ENCODE measurements at regions not wholly inside any gene's neighbourhood (a gene's known extent, or its start where the extent isn't known, plus 50 kb on each side); places are given as distances from the start of the nearest gene placed in this dataset.

GRCh38 chr7:116429986-116430619, 69.4 kb upstream of the CAV2 start:
- in situ Hi-C loops (cut with HindIII; ENCODE audit: low pct_unique_long_range_greater_than_20kb, low sequenced_read_pairs): no loop called here
- DNase-seq (ENCODE audit: low read depth, low spot score): no peak

GRCh38 chr7:116431787-116432526, 67.6 kb upstream of the CAV2 start:
- in situ Hi-C loops (cut with HindIII; ENCODE audit: low pct_unique_long_range_greater_than_20kb, low sequenced_read_pairs): no loop called here
- DNase-seq (ENCODE audit: low read depth, low spot score): no peak

GRCh38 chr7:116432527-116432916, 67.0 kb upstream of the CAV2 start:
- in situ Hi-C loops (cut with HindIII; ENCODE audit: low pct_unique_long_range_greater_than_20kb, low sequenced_read_pairs): no loop called here
- no peak for DNase-seq (ENCODE audit: low read depth, low spot score)

- no peak for DNase-seq (ENCODE audit: low read depth, low spot score)
- in situ Hi-C loops (cut with HindIII; ENCODE audit: low pct_unique_long_range_greater_than_20kb, low sequenced_read_pairs): no loop called here
Observed at GRCh38 chr7:116433246-116433645, 66.3 kb upstream of the CAV2 start.

GRCh38 chr7:116434820-116435341, 64.7 kb upstream of the CAV2 start:
- in situ Hi-C loops (cut with HindIII; ENCODE audit: low pct_unique_long_range_greater_than_20kb, low sequenced_read_pairs): no loop called here
- DNase-seq (ENCODE audit: low read depth, low spot score): no peak

- in situ Hi-C loops (cut with HindIII; ENCODE audit: low pct_unique_long_range_greater_than_20kb, low sequenced_read_pairs): no loop called here
- no peak for DNase-seq (ENCODE audit: low read depth, low spot score)
Observed at GRCh38 chr7:116436305-116436826, 63.2 kb upstream of the CAV2 start.

- peak; percentile 68 for DNase-seq (ENCODE audit: low read depth, low spot score)
- in situ Hi-C loops (cut with HindIII; ENCODE audit: low pct_unique_long_range_greater_than_20kb, low sequenced_read_pairs): no loop called here
Observed at GRCh38 chr7:116438267-116438666, 61.3 kb upstream of the CAV2 start.

- in situ Hi-C loops (cut with HindIII; ENCODE audit: low pct_unique_long_range_greater_than_20kb, low sequenced_read_pairs): no loop called here
- no peak for DNase-seq (ENCODE audit: low read depth, low spot score)
Observed at GRCh38 chr7:116439005-116439404, 60.5 kb upstream of the CAV2 start.

GRCh38 chr7:116439841-116440549, 59.5 kb upstream of the CAV2 start:
- no peak for DNase-seq (ENCODE audit: low read depth, low spot score)
- in situ Hi-C loops (cut with HindIII; ENCODE audit: low pct_unique_long_range_greater_than_20kb, low sequenced_read_pairs): no loop called here

- DNase-seq (ENCODE audit: low read depth, low spot score): no peak
Observed at GRCh38 chr7:116441534-116441933, 58.0 kb upstream of the CAV2 start.

GRCh38 chr7:116443101-116443523, 56.4 kb upstream of the CAV2 start:
- no peak for DNase-seq (ENCODE audit: low read depth, low spot score)
- in situ Hi-C loops (cut with HindIII; ENCODE audit: low pct_unique_long_range_greater_than_20kb, low sequenced_read_pairs): no loop called here

More at GRCh38 chr7:116441534-116441933, 58.0 kb upstream of the CAV2 start:
- in situ Hi-C loops (cut with HindIII; ENCODE audit: low pct_unique_long_range_greater_than_20kb, low sequenced_read_pairs): no loop called here

- no peak for DNase-seq (ENCODE audit: low read depth, low spot score)
- in situ Hi-C loops (cut with HindIII; ENCODE audit: low pct_unique_long_range_greater_than_20kb, low sequenced_read_pairs): no loop called here
Observed at GRCh38 chr7:116443646-116444045, 55.9 kb upstream of the CAV2 start.

GRCh38 chr7:116445447-116446211, 53.9 kb upstream of the CAV2 start:
- in situ Hi-C loops (cut with HindIII; ENCODE audit: low pct_unique_long_range_greater_than_20kb, low sequenced_read_pairs): no loop called here
- DNase-seq (ENCODE audit: low read depth, low spot score): no peak

GRCh38 chr7:116446212-116446855, 53.2 kb upstream of the CAV2 start:
- no peak for DNase-seq (ENCODE audit: low read depth, low spot score)
- in situ Hi-C loops (cut with HindIII; ENCODE audit: low pct_unique_long_range_greater_than_20kb, low sequenced_read_pairs): no loop called here

- no peak for DNase-seq (ENCODE audit: low read depth, low spot score)
- in situ Hi-C loops (cut with HindIII; ENCODE audit: low pct_unique_long_range_greater_than_20kb, low sequenced_read_pairs): no loop called here
Observed at GRCh38 chr7:116447436-116447835, 52.1 kb upstream of the CAV2 start.

- no peak for DNase-seq (ENCODE audit: low read depth, low spot score)
- in situ Hi-C loops (cut with HindIII; ENCODE audit: low pct_unique_long_range_greater_than_20kb, low sequenced_read_pairs): no loop called here
Observed at GRCh38 chr7:116447966-116448839, 51.3 kb upstream of the CAV2 start.
